EL (cell line): ENCODE measurements at regions not wholly inside any gene's neighbourhood (a gene's known extent, or its start where the extent isn't known, plus 50 kb on each side); places are given as distances from the start of the nearest gene placed in this dataset.
A peak's percentile ranks its signal among the peaks of the same experiment; 100 is the strongest.
"Not testable (repeated sequence)": the region's sequence is repeated elsewhere in the genome, so short reads cannot be mapped to it uniquely, and the experiment has no call there.

Source experiments
- DNase-seq: peaks from one replicate; pipeline ENCODE4 v3.0.0-alpha.2; 2016

- not testable (repeated sequence) for DNase-seq
These were observed 214.5 kb upstream of the CENPE start for GRCh38 chr4:103412646-103413045.

- no peak for DNase-seq
These were observed 212.2 kb upstream of the CENPE start for GRCh38 chr4:103410386-103410785.

GRCh38 chr4:103405415-103405814 lies 207.3 kb upstream of the CENPE start:
- DNase-seq: no peak

GRCh38 chr4:103403619-103404018 lies 205.5 kb upstream of the CENPE start:
- no peak for DNase-seq

- DNase-seq: no peak
These were observed 204.1 kb upstream of the CENPE start for GRCh38 chr4:103402198-103402597.

GRCh38 chr4:103400405-103400804 lies 202.3 kb upstream of the CENPE start:
- DNase-seq: peak; percentile 11

GRCh38 chr4:103397541-103397940 lies 199.4 kb upstream of the CENPE start:
- no peak for DNase-seq

- DNase-seq: not testable (repeated sequence)
These were observed 189.4 kb upstream of the CENPE start for GRCh38 chr4:103387508-103388011.

- not testable (repeated sequence) for DNase-seq
These were observed 187.4 kb upstream of the CENPE start for GRCh38 chr4:103385565-103385964.

- peak; percentile 85 for DNase-seq
These were observed 177.1 kb upstream of the CENPE start for GRCh38 chr4:103375278-103375677.

- DNase-seq: no peak
These were observed 176.6 kb upstream of the CENPE start for GRCh38 chr4:103374758-103375157.

- no peak for DNase-seq
These were observed 176.2 kb upstream of the CENPE start for GRCh38 chr4:103374306-103374705.

- DNase-seq: peak; percentile 8
These were observed 173.9 kb upstream of the CENPE start for GRCh38 chr4:103372002-103372558.

- no peak for DNase-seq
These were observed 172.2 kb upstream of the CENPE start for GRCh38 chr4:103370336-103370735.

- DNase-seq: no peak
These were observed 167.1 kb upstream of the CENPE start for GRCh38 chr4:103365285-103365684.

- no peak for DNase-seq
These were observed 165.9 kb upstream of the CENPE start for GRCh38 chr4:103364083-103364482.

GRCh38 chr4:103361926-103362325 lies 163.8 kb upstream of the CENPE start:
- DNase-seq: no peak

GRCh38 chr4:103359900-103360299 lies 161.8 kb upstream of the CENPE start:
- DNase-seq: no peak

GRCh38 chr4:103354006-103354405 lies 155.9 kb upstream of the CENPE start:
- DNase-seq: no peak

GRCh38 chr4:103329642-103330041 lies 131.5 kb upstream of the CENPE start:
- no peak for DNase-seq

- no peak for DNase-seq
These were observed 126.7 kb upstream of the CENPE start for GRCh38 chr4:103324811-103325210.

GRCh38 chr4:103318327-103318726 lies 120.2 kb upstream of the CENPE start:
- no peak for DNase-seq

GRCh38 chr4:103308248-103308561 lies 110.1 kb upstream of the CENPE start:
- DNase-seq: no peak

- DNase-seq: no peak
These were observed 109.5 kb upstream of the CENPE start for GRCh38 chr4:103307453-103308247.
